Nephron (organoid): ENCODE measurements at regions not wholly inside any gene's neighbourhood (a gene's known extent, or its start where the extent isn't known, plus 50 kb on each side); places are given as distances from the start of the nearest gene placed in this dataset.

Experiments used
- H3K27ac Mint-ChIP-seq, 3 experiments: 2 replicates each; pipeline ENCODE4 v1.8.0; 2020; ENCODE audit warnings: mixed read lengths in 3 of 3, mild to moderate bottlenecking in 2 of 3, moderate library complexity in 1 of 3
- H3K27me3 Mint-ChIP-seq: 2 replicates; pipeline ENCODE4 v1.8.0; 2021; ENCODE audit warnings: low read depth, mild to moderate bottlenecking, moderate library complexity, mixed read lengths
- H3K36me3 Mint-ChIP-seq: 2 replicates; pipeline ENCODE4 v1.8.0; 2020; ENCODE audit warnings: low read depth, mixed read lengths
- H3K4me1 Mint-ChIP-seq: 2 replicates; pipeline ENCODE4 v1.8.0; 2020; ENCODE audit warnings: mixed read lengths
- H3K4me3 Mint-ChIP-seq, 3 experiments: 2 replicates each; pipeline ENCODE4 v1.8.0; 2020; ENCODE audit warnings: mild to moderate bottlenecking in 3 of 3, mixed read lengths in 3 of 3, moderate library complexity in 2 of 3
- H3K9me3 Mint-ChIP-seq: 2 replicates; pipeline ENCODE4 v1.8.0; 2020; ENCODE audit warnings: mixed read lengths
- TF ChIP-seq, protein P1 (sequence below), 3 experiments: fragments of 200-600 bp; sonication (generic); IDR thresholded peaks; one replicate each; pipeline ENCODE4 v1.5.0; 2021; ENCODE audit warnings: antibody characterized with exemption in 3 of 3; ENCODE audit not compliant: unreplicated experiment in 3 of 3

- Mint-ChIP-seq H3K4me1 (peaks cover 24% of the 10 kb centered on the region), H3K36me3 (no peaks in the 10 kb centered on the region), H3K27me3 (no peaks in the 10 kb centered on the region), H3K4me3 (no peak overlapping the region), H3K9me3 (no peaks in the 10 kb centered on the region), H3K27ac (peak overlapping the region; percentile 66 to 94 (median 71))
- TF ChIP-seq, protein P1, sequence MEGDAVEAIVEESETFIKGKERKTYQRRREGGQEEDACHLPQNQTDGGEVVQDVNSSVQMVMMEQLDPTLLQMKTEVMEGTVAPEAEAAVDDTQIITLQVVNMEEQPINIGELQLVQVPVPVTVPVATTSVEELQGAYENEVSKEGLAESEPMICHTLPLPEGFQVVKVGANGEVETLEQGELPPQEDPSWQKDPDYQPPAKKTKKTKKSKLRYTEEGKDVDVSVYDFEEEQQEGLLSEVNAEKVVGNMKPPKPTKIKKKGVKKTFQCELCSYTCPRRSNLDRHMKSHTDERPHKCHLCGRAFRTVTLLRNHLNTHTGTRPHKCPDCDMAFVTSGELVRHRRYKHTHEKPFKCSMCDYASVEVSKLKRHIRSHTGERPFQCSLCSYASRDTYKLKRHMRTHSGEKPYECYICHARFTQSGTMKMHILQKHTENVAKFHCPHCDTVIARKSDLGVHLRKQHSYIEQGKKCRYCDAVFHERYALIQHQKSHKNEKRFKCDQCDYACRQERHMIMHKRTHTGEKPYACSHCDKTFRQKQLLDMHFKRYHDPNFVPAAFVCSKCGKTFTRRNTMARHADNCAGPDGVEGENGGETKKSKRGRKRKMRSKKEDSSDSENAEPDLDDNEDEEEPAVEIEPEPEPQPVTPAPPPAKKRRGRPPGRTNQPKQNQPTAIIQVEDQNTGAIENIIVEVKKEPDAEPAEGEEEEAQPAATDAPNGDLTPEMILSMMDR (IDR thresholded peaks at IDR 0.05; ENCODE audit: unreplicated experiment in 3 of 3), result no peak
Measured at GRCh38 chr5:57676222-57677098, 193.8 kb upstream of the ACTBL2 start.

DNA sequence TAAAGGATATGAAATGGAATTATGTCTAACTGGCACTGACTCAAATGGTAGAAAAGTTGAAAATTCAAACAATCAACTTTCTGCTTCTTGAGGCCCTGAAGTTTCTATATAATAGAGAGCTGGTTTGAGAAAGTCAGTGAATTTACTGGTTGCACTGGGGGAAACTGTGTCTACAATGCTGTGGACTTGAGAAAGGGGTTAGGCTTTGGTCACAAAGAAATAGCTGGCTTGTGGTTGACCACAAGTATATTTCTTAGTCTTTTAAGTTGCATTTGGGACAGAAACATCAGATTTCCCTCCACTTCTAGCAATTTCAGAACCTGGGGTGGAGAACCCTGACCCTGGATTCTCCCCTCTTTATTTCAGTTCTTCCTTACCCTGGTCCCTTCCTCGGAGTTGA lies 192.6 kb upstream of the ACTBL2 start:
- Mint-ChIP-seq H3K27me3 (no peaks in the 10 kb centered on the region), H3K36me3 (no peaks in the 10 kb centered on the region), H3K9me3 (no peaks in the 10 kb centered on the region), H3K4me1 (peaks cover 24% of the 10 kb centered on the region), H3K4me3 (no peak overlapping the region), H3K27ac (peak overlapping the region; percentile 66 to 94 (median 71))
- TF ChIP-seq, protein P1 (IDR thresholded peaks at IDR 0.05; ENCODE audit: unreplicated experiment in 3 of 3), result no peak

GRCh38 chr5:57671371-57671770 lies 188.8 kb upstream of the ACTBL2 start:
- H3K4me3 Mint-ChIP-seq, result no peak overlapping the region
- TF ChIP-seq, protein P1 (IDR thresholded peaks at IDR 0.05; ENCODE audit: unreplicated experiment in 3 of 3), result no peak
- no peak overlapping the region for H3K27ac Mint-ChIP-seq
- H3K9me3 Mint-ChIP-seq, result no peaks in the 10 kb centered on the region
- no peaks in the 10 kb centered on the region for H3K36me3 Mint-ChIP-seq
- no peaks in the 10 kb centered on the region for H3K27me3 Mint-ChIP-seq
- peaks cover 12% of the 10 kb centered on the region for H3K4me1 Mint-ChIP-seq

DNA sequence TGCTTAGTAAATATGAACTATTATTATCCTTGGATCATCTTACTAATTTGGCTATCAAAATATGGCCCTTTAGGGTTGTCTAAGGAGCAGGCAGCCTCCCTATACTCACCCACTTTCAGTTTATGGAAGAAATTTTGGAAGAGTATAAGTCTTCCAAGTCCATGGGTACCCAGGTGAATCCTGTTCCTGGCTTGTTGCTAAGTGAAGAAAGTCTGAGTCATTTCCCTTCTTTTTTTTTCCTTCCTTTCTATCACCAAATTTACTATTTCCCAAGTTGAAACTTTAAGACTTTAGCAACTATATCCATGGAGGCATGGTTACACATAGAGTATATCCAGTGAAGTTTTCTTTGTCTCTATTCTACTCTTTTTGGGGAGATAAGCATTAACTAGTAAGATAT lies 184.0 kb upstream of the ACTBL2 start:
- no peak overlapping the region for H3K4me3 Mint-ChIP-seq
- no peaks in the 10 kb centered on the region for H3K36me3 Mint-ChIP-seq
- H3K9me3 Mint-ChIP-seq, result no peaks in the 10 kb centered on the region
- TF ChIP-seq, protein P1 (IDR thresholded peaks at IDR 0.05; ENCODE audit: unreplicated experiment in 3 of 3), result no peak
- H3K27me3 Mint-ChIP-seq, result no peaks in the 10 kb centered on the region
- H3K4me1 Mint-ChIP-seq, result peaks cover 10% of the 10 kb centered on the region
- no peak overlapping the region for H3K27ac Mint-ChIP-seq

DNA sequence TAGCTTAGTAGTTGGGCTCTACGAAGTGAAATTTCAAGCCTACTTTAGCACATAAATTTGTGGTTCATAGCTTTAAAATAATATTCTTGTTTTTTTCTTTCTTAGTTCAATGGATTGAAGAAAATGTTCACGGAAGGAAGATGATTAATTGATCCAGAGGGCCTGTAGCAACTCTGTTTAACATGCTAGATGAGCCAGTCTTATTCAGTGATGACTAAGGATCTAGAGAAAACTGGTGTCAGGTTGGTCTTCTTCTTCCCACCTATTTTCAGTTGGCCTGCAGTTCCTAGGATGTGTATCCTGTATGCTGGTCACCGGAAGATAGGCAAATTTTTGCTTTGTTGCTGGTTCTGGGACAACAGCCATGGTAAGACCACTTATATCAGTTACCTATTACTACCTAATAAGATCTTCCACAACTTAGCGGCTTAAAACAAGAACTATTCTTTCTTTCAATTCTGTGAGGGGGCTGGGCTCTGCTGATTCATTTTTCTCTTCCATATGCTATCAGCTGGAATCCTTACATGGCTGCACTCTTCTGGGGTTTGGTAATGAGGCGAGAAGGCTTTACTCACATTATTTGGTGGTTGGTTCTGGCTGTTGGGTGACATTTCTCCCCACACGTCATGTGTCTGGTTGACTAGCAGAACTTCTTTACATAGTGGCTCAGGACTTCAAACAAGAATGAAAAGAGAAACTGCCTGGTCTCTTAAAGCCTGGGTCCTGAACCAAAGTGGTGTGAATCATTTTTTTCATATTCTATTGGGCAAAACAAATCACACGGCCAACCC lies 182.7 kb upstream of the ACTBL2 start:
- H3K27ac Mint-ChIP-seq, result no peak overlapping the region
- no peaks in the 10 kb centered on the region for H3K36me3 Mint-ChIP-seq
- H3K9me3 Mint-ChIP-seq, result no peaks in the 10 kb centered on the region
- TF ChIP-seq, protein P1 (IDR thresholded peaks at IDR 0.05; ENCODE audit: unreplicated experiment in 3 of 3), result no peak
- H3K27me3 Mint-ChIP-seq, result no peaks in the 10 kb centered on the region
- H3K4me1 Mint-ChIP-seq, result peaks cover 10% of the 10 kb centered on the region
- no peak overlapping the region for H3K4me3 Mint-ChIP-seq
